ENCODE measurements at regions not wholly inside any gene's neighbourhood (a gene's known extent, or its start where the extent isn't known, plus 50 kb on each side); places are given as distances from the start of the nearest gene placed in this dataset.

DNA sequence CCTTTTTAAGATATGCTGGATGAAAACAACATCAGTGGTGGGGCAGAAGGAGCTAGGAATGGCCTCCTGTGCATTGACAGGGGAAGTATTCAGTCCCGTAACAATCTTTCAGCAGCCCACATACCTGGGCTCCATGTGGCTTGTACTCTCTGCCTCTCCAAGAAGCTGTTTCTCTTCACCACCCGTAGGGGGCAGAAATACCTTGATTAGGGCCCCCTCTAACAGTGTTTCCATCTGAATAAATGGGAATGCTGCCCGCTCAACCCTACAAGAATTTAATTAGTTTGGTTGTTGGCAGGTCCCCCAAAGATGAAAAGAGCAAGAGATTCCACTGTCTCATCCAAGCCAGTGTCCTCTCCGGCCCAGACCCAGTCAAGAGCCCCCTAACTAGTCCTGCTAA lies 155.2 kb downstream of the SMIM20 start:
- no peak for DNase-seq

DNA sequence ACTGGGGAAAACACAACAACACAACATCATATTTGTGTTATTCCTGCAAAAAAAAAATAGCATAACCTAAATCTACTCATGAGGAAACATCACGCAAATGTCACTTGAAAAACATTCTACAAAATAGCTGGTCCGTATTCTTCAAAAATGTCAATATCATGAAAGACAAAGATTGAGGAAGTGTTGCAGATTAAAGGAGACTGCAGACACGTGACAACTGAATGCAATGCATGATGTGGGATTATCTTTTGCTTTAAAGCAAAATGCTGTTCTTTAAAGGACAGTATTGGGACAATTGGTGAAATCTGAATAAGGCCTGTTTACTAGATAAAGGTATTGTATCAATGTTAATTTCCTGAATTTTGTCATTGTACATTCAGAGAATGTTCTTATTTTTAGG lies 157.7 kb downstream of the SMIM20 start:
- DNase-seq: no peak

DNA sequence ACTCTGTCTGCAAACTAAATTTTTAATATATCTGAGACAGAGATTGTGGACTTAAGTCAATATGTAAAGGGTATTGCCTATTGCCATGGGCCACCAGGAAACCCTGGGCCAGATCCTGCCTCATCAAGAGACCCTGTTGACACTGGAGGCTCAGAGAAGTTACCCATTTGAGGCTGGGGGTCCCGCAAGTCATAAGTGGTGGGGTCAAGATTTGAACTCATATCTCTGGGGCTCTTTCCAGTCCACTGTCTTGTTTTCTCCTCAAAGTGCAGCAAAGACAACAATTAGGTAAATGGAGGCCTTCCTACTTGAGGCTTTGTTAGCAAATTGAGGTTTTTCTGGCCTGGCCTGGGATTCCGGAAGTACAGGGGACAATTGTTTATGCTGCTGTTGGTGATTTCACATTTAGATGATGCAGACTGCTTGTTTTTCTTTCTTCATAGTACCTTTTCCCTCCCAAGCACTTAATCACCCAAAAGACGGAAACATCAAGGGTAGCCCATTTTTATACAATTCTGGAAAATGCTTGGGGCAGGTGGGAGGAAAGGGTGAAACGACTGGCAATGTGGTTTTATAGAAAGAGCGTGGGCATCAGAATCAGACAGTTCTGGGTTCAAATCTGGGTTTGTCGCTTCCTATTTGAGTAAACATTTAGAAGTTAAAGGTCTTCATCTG lies 160.0 kb downstream of the SMIM20 start:
- DNase-seq: no peak

DNA sequence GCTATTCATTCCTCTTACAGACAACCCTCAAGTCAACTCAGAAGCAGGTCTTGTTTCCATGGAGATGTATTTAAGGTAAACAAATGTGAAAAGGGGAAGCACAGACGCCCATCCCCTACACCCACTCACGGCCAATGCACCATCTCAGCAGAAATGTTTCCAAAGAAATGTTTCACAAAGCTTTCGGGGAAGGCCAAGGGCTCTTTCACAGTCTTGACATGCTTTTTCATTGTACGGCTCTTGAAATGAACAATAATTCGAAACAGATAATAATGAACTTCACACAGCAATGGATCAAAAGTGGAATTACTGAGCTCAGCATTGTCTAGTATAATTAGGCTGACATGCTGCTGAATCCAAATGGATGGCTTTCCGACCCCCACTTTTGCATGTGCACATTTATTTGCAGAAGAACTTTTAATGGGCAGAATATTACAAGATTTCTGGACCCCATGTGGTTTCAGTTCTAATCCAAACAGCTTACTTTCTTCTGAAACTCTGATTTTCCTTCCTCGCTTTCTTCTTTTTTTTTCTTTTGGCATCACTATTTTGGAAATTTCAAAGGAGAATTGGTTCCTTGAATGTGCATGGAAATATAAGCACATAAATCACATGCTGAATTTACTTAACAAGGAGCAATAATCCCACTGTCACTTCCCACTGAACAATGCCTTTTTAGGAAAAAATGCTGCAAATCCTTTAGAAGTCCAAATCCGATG lies 160.9 kb downstream of the SMIM20 start:
- DNase-seq: peak in 3 of 56 donors; percentile 10 to 43 (median 14)

DNA sequence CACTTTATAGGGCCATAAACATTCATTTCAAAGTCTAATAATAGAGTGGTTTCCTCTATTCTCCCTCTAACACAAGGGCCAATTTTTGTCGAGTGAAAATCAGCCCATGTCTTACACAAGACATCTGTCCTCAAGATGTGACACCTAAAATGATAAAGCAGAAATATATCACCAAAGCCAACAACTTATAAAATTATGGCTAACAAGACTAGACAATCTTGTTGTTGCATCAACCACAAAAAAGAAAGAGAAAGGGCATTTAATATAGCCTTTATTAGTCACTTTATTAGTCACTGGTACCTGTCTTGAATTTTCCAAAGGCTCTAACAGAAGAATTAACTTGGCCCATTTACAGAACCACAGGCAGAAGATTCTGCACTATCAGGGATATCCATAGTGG lies 161.6 kb downstream of the SMIM20 start:
- DNase-seq: no peak

DNA sequence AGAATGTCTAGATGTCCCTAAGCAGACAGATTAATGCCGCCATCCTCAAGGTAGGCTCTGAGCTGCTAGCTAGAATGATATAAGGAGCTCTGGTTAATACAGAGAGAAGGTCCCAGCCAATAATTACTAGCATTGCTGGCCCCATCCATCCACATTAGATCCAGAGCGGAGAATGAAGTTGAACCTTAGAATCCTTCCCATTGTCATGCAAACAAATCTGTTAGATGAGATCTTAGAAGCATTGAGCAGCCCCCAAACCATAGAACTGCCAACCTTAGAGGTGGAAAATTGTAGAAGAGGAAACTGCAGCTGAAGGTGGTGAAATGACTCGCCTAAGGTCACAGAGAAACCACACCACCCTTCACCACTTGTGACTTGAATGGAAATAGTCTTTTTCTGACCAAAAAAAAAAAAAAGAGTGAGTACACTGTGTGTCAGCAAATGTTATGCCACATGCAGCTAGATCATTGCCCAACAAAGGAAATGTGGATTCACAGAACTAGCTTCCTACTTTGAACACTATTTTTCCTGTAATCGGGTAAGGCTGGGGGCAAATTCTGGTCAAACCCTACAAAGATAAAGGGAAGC lies 162.1 kb downstream of the SMIM20 start:
- DNase-seq: no peak

DNA sequence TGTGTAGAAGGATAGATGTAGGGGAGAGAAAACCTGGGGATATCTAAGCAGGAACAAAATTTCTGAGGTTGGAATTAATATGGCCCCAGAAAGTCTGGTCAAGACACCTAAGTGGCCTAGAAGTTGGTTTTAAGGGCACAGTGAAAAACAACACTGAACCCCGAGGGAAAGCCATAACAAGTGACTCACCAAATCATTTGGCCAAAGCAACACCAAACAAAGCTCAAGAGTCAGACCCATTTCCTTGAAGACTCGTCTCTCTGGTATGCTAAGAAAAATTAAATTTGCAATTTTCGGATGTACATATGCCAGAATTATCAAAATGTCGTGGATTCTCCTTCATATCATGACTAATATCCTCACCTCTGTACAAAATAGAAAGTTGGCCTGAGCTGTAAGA lies 162.9 kb downstream of the SMIM20 start:
- DNase-seq: no peak

DNA sequence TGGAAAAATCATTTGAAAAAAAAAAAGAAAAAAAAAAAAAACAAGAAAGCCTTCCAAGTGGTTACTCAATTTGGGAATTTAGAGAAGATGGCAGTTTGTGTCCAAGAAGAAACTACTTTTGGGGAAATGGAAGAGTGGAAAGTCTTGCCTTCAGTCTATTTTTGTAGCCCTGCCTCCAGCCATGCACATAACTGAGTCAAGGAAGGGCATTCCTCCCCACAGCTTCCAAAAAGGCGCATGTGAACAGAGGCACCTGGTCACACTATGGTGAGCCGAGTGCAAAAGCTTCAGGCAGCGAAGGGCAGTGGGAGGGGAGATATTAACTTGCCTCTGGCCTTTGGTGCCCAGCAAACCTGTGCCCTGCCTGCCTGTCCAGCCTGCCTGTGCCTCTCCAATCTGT lies 163.7 kb downstream of the SMIM20 start:
- no peak for DNase-seq

DNA sequence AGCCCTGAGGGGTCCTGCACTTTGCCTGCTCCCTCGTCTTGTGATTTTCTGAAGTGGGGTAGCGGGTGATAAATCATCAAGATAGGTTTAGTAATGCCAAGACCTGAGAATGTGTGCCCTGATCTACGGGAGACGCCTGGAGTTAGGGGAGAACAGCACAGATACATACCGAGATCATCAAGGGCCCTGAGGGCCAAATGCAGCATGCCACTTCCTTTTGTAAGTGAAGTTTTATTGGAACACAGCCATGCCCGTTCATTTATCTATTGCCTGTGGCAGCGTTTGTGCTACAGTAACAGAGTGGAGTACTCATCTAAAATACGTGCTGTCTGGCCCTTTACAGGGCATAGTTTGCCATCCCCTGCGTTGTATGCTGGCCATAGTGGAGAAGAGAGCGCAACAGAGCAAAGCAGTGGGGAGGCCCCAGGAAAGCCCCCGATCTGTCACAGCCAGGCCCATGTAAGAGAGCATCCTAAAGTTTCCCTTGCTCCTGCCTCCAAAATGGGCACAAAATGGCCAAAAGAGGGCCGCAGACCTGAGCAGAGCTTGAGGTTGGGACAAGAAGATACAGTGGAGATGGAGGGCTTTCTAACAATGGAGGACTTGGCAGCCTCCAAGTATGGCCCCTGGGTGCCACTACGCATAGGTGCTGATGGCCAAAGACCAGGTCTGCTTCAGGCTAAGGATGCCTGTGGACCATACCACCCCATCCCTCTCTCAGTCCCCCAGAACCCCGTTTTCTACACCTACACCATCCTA lies 167.0 kb downstream of the SMIM20 start:
- DNase-seq: no peak

DNA sequence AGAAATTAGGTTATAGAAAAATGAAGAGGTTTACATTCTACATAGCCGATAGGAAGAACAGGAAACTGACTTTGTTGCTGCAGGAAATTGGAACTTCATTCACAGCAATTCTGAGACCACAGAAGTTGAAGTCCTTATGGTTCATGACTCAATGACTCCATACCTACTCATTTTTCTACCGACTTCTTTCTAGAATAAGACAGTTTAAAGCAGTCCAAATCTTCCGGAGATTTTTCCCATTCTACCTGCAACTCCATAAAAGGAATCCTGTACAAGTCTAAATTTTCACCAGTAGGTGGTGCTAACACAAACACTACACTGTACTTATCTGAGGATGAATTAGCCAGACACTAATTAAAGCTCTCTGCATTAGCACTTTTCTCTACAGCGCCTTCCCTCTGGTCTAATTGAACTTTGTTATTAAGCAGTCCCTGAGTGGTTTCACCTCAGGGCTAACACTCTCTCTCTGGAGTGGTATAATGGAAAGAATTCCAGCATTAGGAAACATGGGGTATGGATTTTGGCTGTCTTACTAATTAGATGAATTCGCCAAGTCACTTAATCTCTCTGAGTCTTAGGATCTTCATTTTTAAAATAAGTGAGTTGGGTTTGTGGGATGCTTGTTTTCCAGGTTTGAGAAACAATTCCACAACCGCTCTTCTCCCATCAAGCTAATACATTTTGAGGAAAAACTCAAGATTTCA lies 167.9 kb downstream of the SMIM20 start:
- peak in 2 of 56 donors; percentile 6 to 62 for DNase-seq

DNA sequence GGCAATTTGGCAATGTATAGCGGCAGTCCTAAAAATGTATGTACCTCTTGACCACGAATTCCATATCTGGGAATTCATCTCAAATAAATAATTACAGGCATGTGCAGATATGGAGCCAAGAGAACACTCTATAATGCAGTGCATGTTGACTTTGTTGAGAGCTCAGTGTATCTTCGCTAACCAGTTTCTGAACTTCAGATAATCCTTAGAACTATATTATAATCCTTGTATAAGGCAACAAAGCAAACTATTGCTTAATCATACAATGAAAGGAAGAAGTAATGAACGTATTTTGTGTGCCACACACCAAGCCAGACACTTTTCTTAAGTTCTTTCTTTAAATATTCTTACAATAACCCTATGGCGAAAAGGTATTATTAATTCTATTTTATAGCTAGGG lies 168.5 kb downstream of the SMIM20 start:
- no peak for DNase-seq

DNA sequence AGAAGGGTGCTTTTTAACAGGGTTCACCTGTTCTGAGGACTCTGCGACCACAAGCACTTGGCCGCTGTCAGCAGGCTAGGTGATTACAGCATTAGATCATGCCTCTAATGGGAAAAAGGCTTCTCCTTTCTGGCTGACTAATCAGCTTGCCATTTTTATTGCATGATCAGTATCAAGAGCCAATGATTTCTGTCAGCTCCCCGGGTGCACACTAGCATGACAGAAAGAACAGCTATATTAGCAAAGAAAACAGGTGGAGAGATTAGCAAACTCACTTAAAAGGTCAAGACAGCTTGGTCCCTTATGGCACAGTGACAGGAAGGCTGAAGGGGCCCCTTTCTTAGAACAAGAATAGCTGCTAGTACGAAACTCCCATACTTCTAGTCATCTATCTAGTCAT lies 170.0 kb downstream of the SMIM20 start:
- no peak for DNase-seq

DNA sequence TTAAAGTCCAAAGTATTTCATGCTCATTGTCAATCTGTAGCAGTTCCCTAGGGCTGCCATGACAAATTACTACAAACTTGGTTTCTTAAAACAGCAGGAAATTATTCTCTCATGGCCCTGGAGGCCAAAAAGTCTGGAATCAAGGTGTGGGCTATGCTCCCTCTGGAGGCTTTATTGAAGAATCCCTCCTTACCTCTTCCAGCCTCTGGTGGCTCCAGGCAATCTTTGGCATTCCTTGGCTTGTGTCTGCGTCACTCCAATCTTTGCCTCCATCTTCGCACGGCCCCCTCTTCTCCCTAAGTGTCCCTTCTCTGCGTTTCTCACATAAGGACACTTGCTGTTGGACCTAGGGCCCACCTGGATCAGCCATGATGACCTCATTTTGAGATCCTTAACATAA lies 170.4 kb downstream of the SMIM20 start:
- no peak for DNase-seq

DNA sequence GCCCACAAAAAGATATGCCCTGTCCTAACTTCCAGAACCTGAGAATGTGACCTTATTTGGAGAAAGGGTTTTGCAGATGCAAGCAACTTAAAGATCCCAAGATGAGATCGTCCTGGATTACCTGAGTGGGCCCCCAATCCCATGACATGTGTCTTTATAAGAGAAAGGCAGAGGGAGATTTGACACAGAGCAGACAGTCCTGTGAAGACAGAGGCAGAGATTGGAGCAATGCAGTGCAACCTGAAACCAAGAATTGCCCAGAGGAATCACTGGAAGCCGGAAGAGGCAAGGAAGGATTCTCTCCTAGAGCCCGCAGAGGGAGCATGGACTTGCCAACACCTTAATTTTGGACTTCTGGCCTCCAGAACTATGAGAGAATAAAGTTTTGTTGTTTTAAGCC lies 171.5 kb downstream of the SMIM20 start:
- DNase-seq: no peak

DNA sequence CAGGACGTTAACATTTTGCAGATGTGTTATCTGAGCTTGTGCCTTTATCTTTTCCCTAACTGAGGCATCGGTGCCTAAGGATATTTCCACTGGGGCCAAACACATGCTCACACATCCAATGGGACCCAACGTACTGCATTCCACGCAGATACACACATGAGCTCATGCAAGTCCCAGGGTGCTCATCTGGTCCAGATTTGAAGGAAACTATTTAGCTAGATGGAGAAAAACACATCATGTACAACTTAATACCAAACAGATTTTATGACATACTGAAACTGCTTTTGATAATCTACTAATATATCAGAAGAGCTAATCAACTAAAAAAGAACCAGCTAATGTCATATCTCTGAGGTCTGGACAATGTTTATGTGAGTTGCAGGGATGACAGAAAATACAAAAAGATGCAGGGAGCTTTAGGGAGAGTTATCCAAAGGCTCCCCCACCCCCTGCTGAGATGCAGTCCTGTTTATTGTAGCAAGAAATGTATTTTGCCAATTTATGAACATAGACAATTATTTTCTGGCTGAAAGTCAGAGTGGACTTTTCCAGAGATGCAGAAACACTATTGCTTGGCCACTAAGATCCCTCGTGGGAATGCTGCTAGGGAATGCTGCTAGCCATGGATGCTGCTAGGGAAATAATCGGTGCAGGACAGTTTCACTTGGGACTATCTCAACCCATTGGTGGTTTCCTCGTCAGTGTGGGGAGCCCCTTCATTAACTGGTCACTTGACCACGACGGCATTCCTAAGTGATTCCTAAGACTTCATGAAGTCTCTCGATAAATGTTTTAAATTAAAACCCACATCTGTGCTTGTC lies 172.8 kb downstream of the SMIM20 start:
- no peak for DNase-seq

DNA sequence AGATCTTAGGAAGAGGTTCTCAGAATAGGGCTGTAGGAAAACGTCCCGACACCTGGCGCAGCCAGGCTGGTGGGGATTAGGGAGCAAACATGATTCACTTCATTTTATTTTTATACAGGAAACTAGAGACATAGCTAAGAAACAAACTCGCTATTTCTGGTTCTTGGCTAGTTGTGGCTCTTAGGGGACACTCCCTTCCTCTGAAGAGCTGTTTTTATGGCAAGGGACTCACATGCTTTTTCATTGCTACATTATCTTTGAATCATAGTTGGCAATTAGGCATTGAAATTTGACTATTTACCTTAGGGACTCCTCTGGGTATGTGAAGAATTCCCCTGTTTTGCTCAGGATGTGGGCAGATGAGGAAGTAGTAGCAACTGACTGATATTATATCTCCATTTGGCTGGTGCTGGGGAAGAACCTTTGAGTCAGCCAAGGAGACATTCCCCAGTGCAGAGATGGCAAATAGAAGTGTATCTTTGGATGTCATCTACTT lies 174.5 kb downstream of the SMIM20 start:
- peak in 1 of 56 donors; percentile 4 for DNase-seq

DNA sequence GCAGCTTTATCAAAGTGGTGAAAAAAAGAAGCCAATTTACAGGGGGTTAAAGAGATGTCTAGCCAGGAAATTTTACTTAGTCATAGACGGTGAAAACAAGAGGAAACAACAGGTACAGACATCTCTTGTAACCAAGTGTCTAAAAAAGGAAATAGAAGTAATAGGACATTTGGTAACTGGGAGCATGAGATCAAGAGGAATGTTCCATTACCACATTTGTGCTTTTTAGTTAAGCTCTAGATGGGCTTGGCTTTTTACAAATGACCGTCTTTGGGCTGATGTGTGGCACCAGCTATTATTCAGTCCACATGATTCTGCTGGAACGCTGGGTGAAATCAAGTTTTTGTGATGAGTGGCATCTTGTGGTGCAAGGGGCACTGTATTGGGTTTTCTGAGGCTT lies 179.5 kb downstream of the SMIM20 start:
- DNase-seq: no peak

DNA sequence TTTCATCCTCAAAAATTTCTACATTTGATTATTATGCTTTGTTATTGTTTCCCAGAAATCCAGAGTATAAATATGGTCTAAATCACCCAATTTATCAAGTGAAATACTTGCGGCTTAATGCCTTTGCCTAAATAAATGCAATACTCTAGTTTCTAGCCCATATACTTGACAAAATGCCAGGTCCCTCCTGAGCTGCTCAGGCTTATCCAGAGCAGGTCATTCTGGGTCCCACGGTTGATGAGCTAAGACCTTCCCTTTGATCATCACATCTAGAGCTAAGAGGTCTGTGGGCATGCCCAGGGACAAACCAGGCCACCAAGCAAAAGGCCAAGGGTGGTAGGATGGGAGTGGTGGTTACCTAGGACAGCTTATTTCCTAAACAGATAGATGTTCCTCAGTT lies 180.1 kb downstream of the SMIM20 start:
- DNase-seq: no peak

DNA sequence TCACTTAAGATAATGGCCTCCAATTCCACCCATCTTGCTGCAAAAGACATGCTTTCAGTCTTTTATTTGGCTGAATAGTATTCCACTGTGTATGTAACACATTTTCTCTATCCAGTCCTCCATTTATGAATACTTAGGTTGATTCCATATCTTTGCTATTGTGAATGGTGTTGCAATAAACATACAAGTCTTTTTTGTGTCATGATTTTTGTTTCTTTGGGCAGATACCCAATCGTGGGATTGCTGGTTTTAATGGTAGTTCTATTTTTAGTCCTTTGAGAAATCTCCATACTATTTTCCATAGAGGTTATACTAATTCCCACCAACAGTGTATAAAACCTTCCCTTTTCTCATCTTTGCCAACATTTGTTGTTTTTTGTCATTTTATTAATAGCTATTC lies 180.9 kb downstream of the SMIM20 start:
- DNase-seq: no peak

DNA sequence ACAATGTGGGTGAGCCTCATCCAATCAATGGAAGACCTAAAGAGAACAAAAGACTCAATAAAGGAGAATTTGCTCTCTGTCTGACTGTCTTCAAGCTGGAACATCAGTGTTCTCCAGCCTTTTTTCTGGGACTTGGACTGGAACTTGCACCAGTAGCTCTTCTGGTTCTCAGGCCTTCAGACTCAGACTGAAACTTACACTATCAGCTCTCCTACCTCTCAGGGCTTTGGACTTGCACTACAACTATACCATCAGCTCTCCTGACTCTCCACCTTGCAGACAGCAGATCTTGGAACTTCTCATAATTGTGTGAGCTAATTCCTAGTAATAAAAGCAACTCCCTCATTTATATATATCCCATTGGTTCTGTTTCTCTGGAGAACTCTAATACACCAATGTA lies 185.9 kb downstream of the SMIM20 start:
- no peak for DNase-seq

Data from amygdala (tissue), 56 donors.